Astrocyte of the spinal cord (primary cell): ENCODE measurements at regions not wholly inside any gene's neighbourhood (a gene's known extent, or its start where the extent isn't known, plus 50 kb on each side); places are given as distances from the start of the nearest gene placed in this dataset.

ENCODE experiments used
- DNase-seq: peaks from one replicate; pipeline ENCODE4 v3.0.0; 2011; ENCODE audit warnings: low read depth, low spot score
- H3K4me3 ChIP-seq: 2 replicates; pipeline ENCODE4 v1.5.1; 2011; ENCODE audit warnings: low read depth, mild to moderate bottlenecking, low read length, moderate library complexity
- CTCF ChIP-seq: IDR thresholded peaks from 2 replicates; pipeline ENCODE4 v1.5.1; 2012; ENCODE audit warnings: low read depth, mild to moderate bottlenecking, low read length, inconsistent platforms
- in situ Hi-C: cut with HindIII; loops from 2 replicates; pipeline ENCODE4 v1.10.0; 2017; ENCODE audit warnings: low sequenced_read_pairs

DNA sequence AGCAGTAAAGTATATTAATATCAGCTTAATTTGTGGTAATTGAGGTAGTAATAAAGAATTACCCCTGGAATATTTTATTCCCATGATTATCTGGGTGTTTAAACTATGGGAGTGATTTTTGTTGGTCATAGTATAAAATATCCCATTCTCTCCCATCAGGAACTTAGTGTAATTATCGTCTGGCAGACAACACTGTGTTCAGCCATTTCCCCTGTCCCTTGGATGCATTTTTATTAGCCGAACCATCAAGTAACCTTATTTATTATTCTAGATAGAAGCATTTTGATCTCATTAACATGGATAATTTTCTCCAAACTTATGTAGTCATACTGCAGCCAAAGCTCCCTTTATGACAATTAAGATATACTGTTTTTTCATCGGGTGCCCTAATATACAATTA lies 320.8 kb downstream of the MAT2B start:
- in situ Hi-C loops = no loop called here
- no peak for TF ChIP-seq CTCF
- DNase-seq = no peak
- H3K4me3 ChIP-seq = no peak overlapping the region

DNA sequence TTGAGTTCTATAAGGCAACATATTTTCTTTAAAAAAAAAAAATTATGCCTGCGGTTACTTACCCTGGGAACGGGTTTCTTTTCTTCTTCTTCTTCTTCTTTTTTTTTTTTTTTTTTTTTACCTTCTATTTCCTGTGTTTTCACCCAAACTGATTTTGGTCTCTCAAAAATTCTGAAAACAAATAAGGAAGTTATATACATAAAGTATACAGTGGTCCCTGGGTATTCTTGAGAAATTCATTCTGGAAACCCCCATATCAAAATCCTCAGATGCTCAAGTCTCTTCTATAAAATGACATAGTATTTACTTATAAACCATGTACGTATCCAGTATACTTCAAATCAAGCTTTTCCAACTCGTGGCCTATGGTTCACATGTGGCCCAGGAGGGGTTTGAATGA lies 326.7 kb downstream of the MAT2B start:
- TF ChIP-seq CTCF = no peak
- in situ Hi-C loops = no loop called here
- no peak for DNase-seq
- no peak overlapping the region for H3K4me3 ChIP-seq

GRCh38 chr5:163838738-163839137 lies 333.3 kb downstream of the MAT2B start:
- in situ Hi-C loops = no loop called here
- peak; percentile 3 for DNase-seq
- no peak overlapping the region for H3K4me3 ChIP-seq
- TF ChIP-seq CTCF = no peak

GRCh38 chr5:163846512-163846911 lies 341.1 kb downstream of the MAT2B start:
- in situ Hi-C loops = no loop called here
- peak; percentile 13 for DNase-seq
- TF ChIP-seq CTCF = no peak
- no peak overlapping the region for H3K4me3 ChIP-seq

GRCh38 chr5:163855754-163856153 lies 350.3 kb downstream of the MAT2B start:
- in situ Hi-C loops = no loop called here
- DNase-seq = no peak
- no peak for TF ChIP-seq CTCF

DNA sequence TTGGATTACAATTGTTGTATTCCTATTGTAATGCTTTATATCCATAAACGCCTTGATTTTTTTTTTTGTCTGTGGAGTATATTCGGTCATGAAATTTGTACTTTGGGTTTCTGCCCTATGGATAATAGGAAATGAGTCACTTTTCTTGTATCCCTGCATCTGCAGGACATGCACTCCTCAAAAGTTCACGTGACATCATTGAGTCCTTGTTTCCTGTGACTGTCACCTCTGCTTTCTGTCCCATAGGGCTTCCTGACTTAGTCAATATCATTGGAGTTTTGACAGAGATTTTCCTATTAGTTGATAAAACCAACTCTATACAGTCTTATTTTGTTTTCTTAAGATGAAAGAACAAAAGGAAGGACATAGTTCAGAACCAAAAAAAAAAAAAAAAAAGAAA lies 356.3 kb downstream of the MAT2B start:
- in situ Hi-C loops = no loop called here
- no peak overlapping the region for H3K4me3 ChIP-seq
- no peak for TF ChIP-seq CTCF
- no peak for DNase-seq

More at GRCh38 chr5:163855754-163856153, 350.3 kb downstream of the MAT2B start:
- no peak overlapping the region for H3K4me3 ChIP-seq

- TF ChIP-seq CTCF = no peak
- in situ Hi-C loops = no loop called here
- H3K4me3 ChIP-seq = no peak overlapping the region
- no peak for DNase-seq
Measured at GRCh38 chr5:163867324-163867723, 361.9 kb downstream of the MAT2B start.
